OCI-M1 (cell line): ENCODE measurements at regions not wholly inside any gene's neighbourhood (a gene's known extent, or its start where the extent isn't known, plus 50 kb on each side); places are given as distances from the start of the nearest gene placed in this dataset.

Experiments used
- DNase-seq: peaks from one replicate; lab custom pipeline; 2025; lab: John Stamatoyannopoulos, UW

DNA sequence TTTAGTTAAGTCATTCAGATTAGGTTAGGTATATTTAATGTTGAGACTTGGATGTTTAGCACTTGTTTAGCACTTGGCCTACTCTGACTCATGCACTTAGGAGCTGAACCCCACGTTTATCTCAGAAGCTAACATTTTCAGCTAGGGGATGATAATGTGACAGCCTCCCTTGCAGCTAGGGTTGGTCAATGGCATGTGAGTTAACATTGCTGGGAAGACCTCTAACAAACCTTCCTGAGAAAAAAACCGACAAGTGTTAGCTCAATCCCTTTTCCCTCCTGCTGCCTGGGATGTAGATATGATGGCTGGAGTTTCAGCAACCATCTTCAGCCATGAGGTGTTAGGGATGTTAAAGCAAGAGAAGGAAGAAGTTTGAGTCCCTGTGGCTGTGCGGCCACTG, 185.0 kb upstream of the FOXF1 start:
- DNase-seq: no peak

GRCh38 chr16:86325895-86326294, 184.4 kb upstream of the FOXF1 start:
- no peak for DNase-seq

DNA sequence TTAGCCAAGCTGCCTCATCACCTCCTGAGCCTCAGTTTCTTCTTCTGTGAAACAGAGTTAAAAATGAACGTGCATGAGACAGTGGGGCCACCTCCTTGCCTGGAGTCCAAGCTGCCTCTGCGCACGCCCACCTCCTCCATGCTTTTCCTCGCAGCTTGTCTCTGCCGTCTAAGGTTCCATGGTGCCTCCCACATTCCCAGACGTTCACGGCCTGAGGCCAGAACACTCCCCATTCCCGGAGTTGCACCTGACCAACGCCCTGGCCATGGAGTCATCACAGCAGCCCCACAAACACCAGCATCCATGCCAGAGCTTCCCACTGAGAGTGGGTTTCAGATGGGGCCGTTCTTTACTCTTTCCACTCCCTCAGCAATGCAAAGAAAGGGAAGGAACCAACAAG, 183.0 kb upstream of the FOXF1 start:
- DNase-seq: no peak

GRCh38 chr16:86330906-86331305, 179.4 kb upstream of the FOXF1 start:
- no peak for DNase-seq

DNA sequence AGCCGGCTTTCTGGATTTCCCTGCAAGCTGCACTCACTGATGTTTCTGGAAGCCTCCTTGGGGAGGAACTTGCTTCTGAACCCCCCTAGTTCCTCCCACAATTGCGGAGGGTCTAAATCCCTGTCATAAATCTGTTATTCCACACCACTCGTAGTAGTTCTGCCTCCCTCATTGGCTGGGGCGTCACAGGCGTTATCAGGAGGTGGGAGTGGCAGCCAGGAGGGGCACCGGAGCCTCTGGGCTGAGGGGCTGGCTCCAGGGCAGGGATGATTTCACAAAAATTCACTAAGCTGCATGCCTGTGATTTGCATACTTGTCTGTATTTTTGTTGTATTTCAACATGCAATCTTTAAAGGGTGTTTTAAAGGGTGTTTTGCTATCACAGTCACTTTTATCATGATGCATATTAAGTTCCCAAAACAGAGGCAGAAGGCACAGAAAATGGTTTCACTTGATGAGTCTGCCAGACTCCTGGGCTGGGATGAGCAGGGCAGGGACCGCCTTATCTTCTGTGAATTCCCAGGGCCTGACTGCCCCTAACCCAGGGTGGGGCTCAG, 176.2 kb upstream of the FOXF1 start:
- no peak for DNase-seq

GRCh38 chr16:86335266-86336172, 174.8 kb upstream of the FOXF1 start:
- no peak for DNase-seq

- no peak for DNase-seq
These were observed 173.2 kb upstream of the FOXF1 start for GRCh38 chr16:86337138-86337537.

DNA sequence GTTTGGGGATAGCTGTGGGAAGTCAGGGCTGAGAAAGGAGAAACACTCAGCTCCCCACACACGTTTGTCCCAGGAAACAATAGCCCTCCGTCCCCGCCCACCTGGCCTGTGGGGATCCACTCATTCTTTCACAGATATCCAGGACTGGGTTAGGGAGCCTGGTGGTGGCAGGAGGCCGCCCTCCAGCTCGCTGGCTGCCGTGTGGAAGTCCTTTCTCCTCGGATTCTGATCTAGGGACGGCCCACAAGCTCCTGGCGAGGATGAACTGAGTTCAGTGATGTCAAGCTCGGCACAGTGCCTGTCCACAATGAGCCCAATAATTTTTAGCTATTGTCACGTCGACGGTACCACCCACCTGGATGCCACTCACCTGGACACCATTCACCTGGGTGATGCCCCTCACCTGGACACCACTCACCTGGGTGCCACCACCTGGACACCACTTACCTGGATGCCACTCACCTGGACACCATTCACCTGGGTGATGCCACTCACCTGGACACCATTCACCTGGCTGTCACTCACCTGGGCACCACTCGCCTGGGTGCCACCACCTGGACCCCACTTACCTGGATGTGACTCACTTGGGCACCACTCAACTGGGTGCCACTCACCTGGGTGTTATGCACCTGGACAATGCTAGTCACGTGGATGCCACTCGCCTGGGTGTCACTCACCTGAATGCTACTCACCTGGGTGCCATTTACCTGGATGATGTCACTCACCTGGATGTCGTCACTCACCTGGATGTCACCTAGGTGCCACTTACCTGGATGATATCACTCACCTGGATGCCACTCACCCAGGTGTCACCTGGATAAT, 172.5 kb upstream of the FOXF1 start:
- DNase-seq: no peak

DNA sequence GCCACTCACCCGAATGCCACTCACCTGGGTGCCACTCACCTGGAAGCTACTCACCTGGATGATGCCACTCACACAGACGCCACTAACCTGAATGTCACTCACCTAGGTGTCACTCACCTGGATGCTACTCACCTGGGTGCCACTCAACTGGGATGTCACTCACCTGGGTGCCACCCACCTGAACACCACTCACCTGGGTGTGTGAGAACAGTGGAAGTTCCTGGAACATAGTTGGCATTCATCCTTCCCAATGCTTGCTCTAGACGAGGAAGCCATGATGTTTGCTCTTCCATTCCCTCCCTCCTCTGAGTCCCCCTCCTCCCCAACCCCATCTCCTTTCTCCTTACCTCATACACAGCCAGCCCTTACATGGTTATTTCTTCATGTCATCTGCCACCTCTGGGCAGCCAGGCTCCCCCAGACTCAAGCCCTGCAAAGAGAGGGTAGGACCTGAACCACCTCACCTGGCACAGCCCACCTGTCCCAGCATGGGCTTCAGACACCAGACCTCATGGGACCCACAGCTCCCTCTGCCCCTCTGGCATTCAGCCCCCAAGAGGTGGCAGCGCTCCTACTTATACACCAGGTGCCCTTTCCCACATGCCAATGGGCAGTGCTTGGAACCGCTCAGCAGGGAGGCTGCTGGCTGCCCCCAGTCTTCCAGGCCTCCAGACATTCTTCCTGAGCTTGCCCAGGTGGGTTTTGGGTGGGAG, 171.8 kb upstream of the FOXF1 start:
- DNase-seq: no peak

GRCh38 chr16:86342161-86342834, 168.0 kb upstream of the FOXF1 start:
- DNase-seq: no peak

GRCh38 chr16:86343027-86343795, 167.1 kb upstream of the FOXF1 start:
- DNase-seq: no peak

DNA sequence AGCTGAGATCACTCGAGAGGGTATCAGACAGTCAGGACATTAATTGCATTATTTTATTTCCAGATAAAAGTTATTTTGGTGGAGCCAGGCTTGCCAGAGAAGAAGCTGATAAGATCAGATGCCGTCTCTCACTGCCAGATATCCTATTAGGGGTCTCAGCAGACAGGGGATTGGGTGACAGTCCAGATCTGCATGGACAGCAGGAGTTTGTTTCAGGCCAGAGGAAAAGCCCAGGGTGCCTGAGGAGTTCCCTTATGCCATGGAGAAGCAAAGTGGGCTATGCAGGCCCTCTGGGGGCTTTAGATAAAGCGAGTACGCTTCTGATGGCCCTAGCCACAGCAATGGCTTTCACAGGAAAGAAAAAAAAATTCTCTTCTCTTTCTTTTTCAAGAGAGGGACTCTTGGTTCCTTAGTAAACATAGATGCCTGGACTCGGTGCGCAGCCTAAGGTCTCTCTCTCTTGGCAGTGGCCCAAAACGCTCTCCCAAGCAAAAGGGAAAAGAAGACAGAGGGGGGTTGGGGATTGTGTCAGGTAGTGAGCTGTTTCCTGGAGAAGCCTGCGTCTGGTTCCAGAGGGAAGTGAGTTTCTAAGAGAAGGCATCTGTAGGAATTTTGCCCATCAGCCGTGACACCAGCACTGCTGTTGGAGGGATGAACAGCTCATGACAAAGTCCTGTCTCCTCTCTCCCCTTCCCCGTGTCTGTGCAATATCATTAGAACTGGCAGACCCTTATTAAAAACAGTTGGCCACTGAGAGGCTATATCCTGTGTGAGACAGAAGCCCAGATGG, 166.3 kb upstream of the FOXF1 start:
- DNase-seq: no peak

GRCh38 chr16:86344586-86344871, 165.8 kb upstream of the FOXF1 start:
- no peak for DNase-seq

GRCh38 chr16:86344881-86345280, 165.4 kb upstream of the FOXF1 start:
- no peak for DNase-seq

- DNase-seq: no peak
These were observed 164.8 kb upstream of the FOXF1 start for GRCh38 chr16:86345516-86345915.

GRCh38 chr16:86346034-86346433, 164.3 kb upstream of the FOXF1 start:
- no peak for DNase-seq

DNA sequence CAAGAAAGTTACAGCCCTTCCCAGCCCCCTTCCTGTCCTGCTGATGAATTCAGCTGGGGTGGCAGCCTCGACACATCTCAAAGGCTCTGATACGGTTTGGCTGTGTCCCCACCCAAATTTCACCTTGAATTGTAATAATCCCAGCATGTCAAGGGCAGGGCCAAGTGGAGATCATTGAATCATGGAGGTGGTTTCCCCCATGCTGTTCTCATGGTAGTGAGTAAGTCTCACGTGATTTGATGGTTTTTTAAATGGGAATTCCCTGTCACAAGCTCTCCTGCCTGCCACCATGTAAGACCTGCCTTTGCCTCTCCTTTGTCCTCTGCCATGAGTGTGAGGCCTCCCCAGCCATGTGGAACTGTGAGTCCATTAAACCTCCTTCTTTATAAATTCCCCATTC, 163.2 kb upstream of the FOXF1 start:
- no peak for DNase-seq

GRCh38 chr16:86347916-86348555, 162.3 kb upstream of the FOXF1 start:
- no peak for DNase-seq

DNA sequence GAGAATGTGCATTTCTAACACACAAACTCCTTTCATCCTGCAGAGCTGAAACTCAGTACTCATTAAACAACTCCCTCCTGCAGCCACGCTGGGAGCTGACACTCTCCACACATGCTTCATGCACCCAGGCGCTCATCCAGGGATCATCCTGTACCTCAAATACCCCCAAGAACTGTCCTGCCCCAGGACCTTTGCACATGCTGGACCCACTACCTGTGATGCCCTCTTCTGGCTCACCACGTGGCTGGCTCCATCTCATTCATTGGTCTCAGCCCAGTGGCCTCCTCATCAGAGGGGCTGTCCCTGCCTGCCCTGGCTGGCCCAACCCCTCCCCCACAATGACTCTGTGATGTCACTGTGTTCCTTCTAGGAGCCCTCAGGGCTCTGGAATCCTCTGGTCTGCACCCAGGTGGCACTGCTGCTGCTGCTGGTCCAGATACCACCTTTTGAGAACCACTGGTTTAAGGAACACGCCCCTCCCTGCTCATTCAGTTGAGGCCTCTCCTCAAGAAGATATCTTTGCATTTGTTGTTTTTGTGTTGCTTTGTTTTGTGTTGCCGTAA, 160.9 kb upstream of the FOXF1 start:
- no peak for DNase-seq
